ENCODE measurements at regions not wholly inside any gene's neighbourhood (a gene's known extent, or its start where the extent isn't known, plus 50 kb on each side); places are given as distances from the start of the nearest gene placed in this dataset.
A peak's percentile ranks its signal among the peaks of the same experiment; 100 is the strongest.
"Not testable (repeated sequence)": the region's sequence is repeated elsewhere in the genome, so short reads cannot be mapped to it uniquely, and the experiment has no call there.

GRCh38 chr2:89026296-89026695 is 334.8 kb downstream of the RPIA start:
- not testable (repeated sequence) for DNase-seq

- DNase-seq, result not testable (repeated sequence)
Measured at GRCh38 chr2:89027115-89027514, 335.6 kb downstream of the RPIA start.

GRCh38 chr2:89027536-89027935 is 336.1 kb downstream of the RPIA start:
- DNase-seq, result not testable (repeated sequence)

- DNase-seq, result not testable (repeated sequence)
Measured at GRCh38 chr2:89029257-89029656, 337.8 kb downstream of the RPIA start.

GRCh38 chr2:89048138-89049066 is 356.9 kb downstream of the RPIA start:
- peak; percentile 1 for DNase-seq

GRCh38 chr2:89058616-89059015 is 367.1 kb downstream of the RPIA start:
- DNase-seq, result not testable (repeated sequence)

GRCh38 chr2:89061174-89061573 is 369.7 kb downstream of the RPIA start:
- DNase-seq, result not testable (repeated sequence)

GRCh38 chr2:89076771-89077170 is 385.3 kb downstream of the RPIA start:
- DNase-seq, result not testable (repeated sequence)

GRCh38 chr2:89092911-89093310 is 401.4 kb downstream of the RPIA start:
- DNase-seq, result not testable (repeated sequence)

- not testable (repeated sequence) for DNase-seq
Measured at GRCh38 chr2:89095060-89095459, 403.6 kb downstream of the RPIA start.

- DNase-seq, result not testable (repeated sequence)
Measured at GRCh38 chr2:89102587-89102986, 411.1 kb downstream of the RPIA start.

- DNase-seq, result not testable (repeated sequence)
Measured at GRCh38 chr2:89106369-89107019, 415.0 kb downstream of the RPIA start.

- DNase-seq, result not testable (repeated sequence)
Measured at GRCh38 chr2:89112434-89112833, 421.0 kb downstream of the RPIA start.

GRCh38 chr2:89113286-89113685 is 421.8 kb downstream of the RPIA start:
- DNase-seq, result not testable (repeated sequence)

GRCh38 chr2:89129440-89129839 is 438.0 kb downstream of the RPIA start:
- not testable (repeated sequence) for DNase-seq

GRCh38 chr2:89130665-89131308 is 439.3 kb downstream of the RPIA start:
- DNase-seq, result not testable (repeated sequence)

- not testable (repeated sequence) for DNase-seq
Measured at GRCh38 chr2:89142959-89143358, 451.5 kb downstream of the RPIA start.

- DNase-seq, result not testable (repeated sequence)
Measured at GRCh38 chr2:89145342-89145741, 453.9 kb downstream of the RPIA start.

GRCh38 chr2:89148256-89148655 is 456.8 kb downstream of the RPIA start:
- DNase-seq, result not testable (repeated sequence)

- not testable (repeated sequence) for DNase-seq
Measured at GRCh38 chr2:89151699-89152098, 460.2 kb downstream of the RPIA start.

- DNase-seq, result not testable (repeated sequence)
Measured at GRCh38 chr2:89152501-89152900, 461.0 kb downstream of the RPIA start.

GRCh38 chr2:89153210-89153609 is 461.7 kb downstream of the RPIA start:
- DNase-seq, result not testable (repeated sequence)

GRCh38 chr2:89154247-89154682 is 462.8 kb downstream of the RPIA start:
- not testable (repeated sequence) for DNase-seq

Data from NCI-H2029 treated with DMSO at 0.1 percent for 48 hours (cell line).